Ishikawa (cell line): ENCODE measurements at regions not wholly inside any gene's neighbourhood (a gene's known extent, or its start where the extent isn't known, plus 50 kb on each side); places are given as distances from the start of the nearest gene placed in this dataset.

Source experiments
- CREB1 ChIP-seq: IDR thresholded peaks from 2 replicates; pipeline ENCODE4 v1.6.1; 2012; ENCODE audit warnings: low read depth
- EGR1 ChIP-seq: IDR thresholded peaks from 2 replicates; pipeline ENCODE4 v1.6.1; 2012
- EP300 ChIP-seq: IDR thresholded peaks from 2 replicates; pipeline ENCODE4 v1.6.1; 2012; ENCODE audit warnings: borderline replicate concordance
- FOXM1 ChIP-seq: IDR thresholded peaks from 2 replicates; pipeline ENCODE4 v1.6.1; 2012; ENCODE audit warnings: low read depth, borderline replicate concordance
- RAD21 ChIP-seq: IDR thresholded peaks from 2 replicates; pipeline ENCODE4 v1.6.1; 2012; ENCODE audit warnings: low read depth
- TCF12 ChIP-seq: IDR thresholded peaks from 2 replicates; pipeline ENCODE4 v1.6.1; 2012; ENCODE audit warnings: low read depth
- TEAD4 ChIP-seq: IDR thresholded peaks from 2 replicates; pipeline ENCODE4 v1.6.1; 2012
- YY1 ChIP-seq: IDR thresholded peaks from 2 replicates; pipeline ENCODE4 v1.6.1; 2012; ENCODE audit warnings: low read depth

DNA sequence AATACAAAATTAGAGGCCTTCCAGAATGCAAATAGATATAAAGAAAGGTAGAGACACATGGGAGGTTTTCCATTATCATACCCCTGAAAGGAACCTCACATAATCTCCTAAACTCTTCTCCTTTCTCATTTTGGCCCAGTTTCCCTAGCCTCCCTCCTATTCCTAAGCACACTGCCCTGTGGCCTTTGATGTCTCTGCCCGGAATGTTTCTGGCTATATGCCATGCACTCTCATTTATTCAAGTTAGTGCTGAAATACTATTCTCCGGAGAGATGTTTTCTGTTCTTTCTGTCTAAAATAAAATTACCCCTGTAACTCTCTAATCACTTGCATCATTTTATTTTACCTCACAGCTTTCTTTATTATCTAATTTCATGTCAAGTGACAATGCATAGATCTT, 1287.7 kb downstream of the SLITRK5 start:
- TF ChIP-seq EP300, result no peak
- TF ChIP-seq YY1, result no peak
- no peak for TF ChIP-seq TCF12
- no peak for TF ChIP-seq CREB1
- no peak for TF ChIP-seq RAD21
- no peak for TF ChIP-seq EGR1
- TF ChIP-seq FOXM1, result no peak
- no peak for TF ChIP-seq TEAD4
